ENCODE measurements at regions not wholly inside any gene's neighbourhood (a gene's known extent, or its start where the extent isn't known, plus 50 kb on each side); places are given as distances from the start of the nearest gene placed in this dataset.

- no peak overlapping the region for H3K9ac ChIP-seq (ENCODE audit: low read length)
- no peaks in the 10 kb centered on the region for H3K9me2 ChIP-seq (replicated peaks; ENCODE audit: insufficient read depth, low read length)
- H3K27ac ChIP-seq (ENCODE audit: low read depth, low read length): no peak overlapping the region
- no peaks in the 10 kb centered on the region for H3F3A ChIP-seq (ENCODE audit: insufficient read depth)
- no peak overlapping the region for H3K4me3 ChIP-seq (ENCODE audit: insufficient read depth, low read length, poor library complexity, severe bottlenecking)
- no peaks in the 10 kb centered on the region for H3K36me3 ChIP-seq (ENCODE audit: low read length)
- H2AFZ ChIP-seq (ENCODE audit: low read depth, low read length, severe bottlenecking): no peak overlapping the region
- no peak for TF ChIP-seq EZH2phosphoT487 (conservative IDR thresholded peaks at IDR 0.05; ENCODE audit: low read length)
- TF ChIP-seq, protein P1, sequence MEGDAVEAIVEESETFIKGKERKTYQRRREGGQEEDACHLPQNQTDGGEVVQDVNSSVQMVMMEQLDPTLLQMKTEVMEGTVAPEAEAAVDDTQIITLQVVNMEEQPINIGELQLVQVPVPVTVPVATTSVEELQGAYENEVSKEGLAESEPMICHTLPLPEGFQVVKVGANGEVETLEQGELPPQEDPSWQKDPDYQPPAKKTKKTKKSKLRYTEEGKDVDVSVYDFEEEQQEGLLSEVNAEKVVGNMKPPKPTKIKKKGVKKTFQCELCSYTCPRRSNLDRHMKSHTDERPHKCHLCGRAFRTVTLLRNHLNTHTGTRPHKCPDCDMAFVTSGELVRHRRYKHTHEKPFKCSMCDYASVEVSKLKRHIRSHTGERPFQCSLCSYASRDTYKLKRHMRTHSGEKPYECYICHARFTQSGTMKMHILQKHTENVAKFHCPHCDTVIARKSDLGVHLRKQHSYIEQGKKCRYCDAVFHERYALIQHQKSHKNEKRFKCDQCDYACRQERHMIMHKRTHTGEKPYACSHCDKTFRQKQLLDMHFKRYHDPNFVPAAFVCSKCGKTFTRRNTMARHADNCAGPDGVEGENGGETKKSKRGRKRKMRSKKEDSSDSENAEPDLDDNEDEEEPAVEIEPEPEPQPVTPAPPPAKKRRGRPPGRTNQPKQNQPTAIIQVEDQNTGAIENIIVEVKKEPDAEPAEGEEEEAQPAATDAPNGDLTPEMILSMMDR (IDR thresholded peaks at IDR 0.05; ENCODE audit: insufficient read depth, low read length, poor library complexity, severe bottlenecking): no peak
- no peaks in the 10 kb centered on the region for H3K27me3 ChIP-seq (ENCODE audit: low read length)
- H3K9me3 ChIP-seq (ENCODE audit: insufficient read depth, low read length): no peaks in the 10 kb centered on the region
- H3K4me2 ChIP-seq (ENCODE audit: low read depth, low read length, poor library complexity, severe bottlenecking): no peak overlapping the region
- no peaks in the 10 kb centered on the region for H4K20me1 ChIP-seq (ENCODE audit: low read depth, low read length)
- H3K79me2 ChIP-seq (ENCODE audit: insufficient read depth, low read length): no peaks in the 10 kb centered on the region
Observed at GRCh38 chr7:20558963-20559716, 56.3 kb upstream of the ABCB5 start.

GRCh38 chr7:20559883-20560282 lies 55.6 kb upstream of the ABCB5 start:
- TF ChIP-seq EZH2phosphoT487 (conservative IDR thresholded peaks at IDR 0.05; ENCODE audit: low read length): no peak
- TF ChIP-seq, protein P1 (IDR thresholded peaks at IDR 0.05; ENCODE audit: insufficient read depth, low read length, poor library complexity, severe bottlenecking): no peak
- Histone ChIP-seq H4K20me1 (ENCODE audit: low read depth, low read length) (no peaks in the 10 kb centered on the region), H3K9me2 (replicated peaks; ENCODE audit: insufficient read depth, low read length) (no peaks in the 10 kb centered on the region), H2AFZ (ENCODE audit: low read depth, low read length, severe bottlenecking) (no peak overlapping the region), H3K9me3 (ENCODE audit: insufficient read depth, low read length) (no peaks in the 10 kb centered on the region), H3K79me2 (ENCODE audit: insufficient read depth, low read length) (no peaks in the 10 kb centered on the region), H3F3A (ENCODE audit: insufficient read depth) (no peaks in the 10 kb centered on the region), H3K27ac (ENCODE audit: low read depth, low read length) (no peak overlapping the region), H3K27me3 (ENCODE audit: low read length) (no peaks in the 10 kb centered on the region), H3K9ac (ENCODE audit: low read length) (no peak overlapping the region), H3K36me3 (ENCODE audit: low read length) (no peaks in the 10 kb centered on the region), H3K4me3 (ENCODE audit: insufficient read depth, low read length, poor library complexity, severe bottlenecking) (no peak overlapping the region), H3K4me2 (ENCODE audit: low read depth, low read length, poor library complexity, severe bottlenecking) (no peak overlapping the region)

DNA sequence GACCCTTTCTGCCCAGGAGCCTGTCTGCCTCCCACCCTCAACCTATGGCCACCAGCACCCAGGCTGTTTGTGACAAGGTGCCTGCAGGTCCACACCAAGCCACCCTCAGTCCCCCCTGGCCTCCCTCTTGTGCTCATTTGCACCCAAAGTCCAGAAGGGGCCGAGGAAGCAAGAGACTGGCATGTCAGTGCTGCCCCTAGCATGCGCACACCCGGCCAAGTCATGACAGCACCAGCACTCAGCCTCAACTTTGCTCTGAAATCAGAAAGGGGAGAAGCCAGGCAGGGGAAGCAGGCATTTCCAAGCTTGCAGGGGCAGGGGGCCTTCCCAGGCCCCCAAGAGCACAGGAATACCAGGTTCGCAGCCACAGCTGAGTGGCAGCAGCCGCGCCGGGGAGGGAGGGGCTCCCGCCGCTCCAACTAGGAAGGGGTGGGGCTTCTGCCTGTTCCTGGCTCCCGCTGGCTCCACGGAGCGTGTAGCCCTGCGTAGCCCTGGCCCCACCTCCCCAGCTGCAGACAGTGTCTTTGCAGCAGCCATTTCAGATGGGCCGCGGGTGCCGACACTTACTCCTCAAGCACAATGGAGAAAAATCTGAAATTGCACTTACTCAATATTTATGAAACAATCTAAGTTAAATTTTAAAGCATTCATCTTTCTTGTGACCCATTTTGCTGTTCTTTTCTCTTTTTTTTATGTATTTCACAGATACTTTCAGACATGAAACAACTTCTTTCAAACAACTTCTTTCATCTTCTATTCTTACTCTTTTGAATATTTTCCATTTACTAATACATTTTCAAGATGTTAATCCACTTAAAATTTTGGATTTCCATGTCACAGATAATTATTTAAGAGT lies 54.9 kb upstream of the ABCB5 start:
- H3K27me3 ChIP-seq (ENCODE audit: low read length): no peaks in the 10 kb centered on the region
- TF ChIP-seq, protein P1 (IDR thresholded peaks at IDR 0.05; ENCODE audit: insufficient read depth, low read length, poor library complexity, severe bottlenecking): no peak
- no peak for TF ChIP-seq EZH2phosphoT487 (conservative IDR thresholded peaks at IDR 0.05; ENCODE audit: low read length)
- no peaks in the 10 kb centered on the region for H4K20me1 ChIP-seq (ENCODE audit: low read depth, low read length)
- H3K79me2 ChIP-seq (ENCODE audit: insufficient read depth, low read length): no peaks in the 10 kb centered on the region
- no peak overlapping the region for H3K4me3 ChIP-seq (ENCODE audit: insufficient read depth, low read length, poor library complexity, severe bottlenecking)
- H2AFZ ChIP-seq (ENCODE audit: low read depth, low read length, severe bottlenecking): no peak overlapping the region
- H3K9ac ChIP-seq (ENCODE audit: low read length): no peak overlapping the region
- H3F3A ChIP-seq (ENCODE audit: insufficient read depth): no peaks in the 10 kb centered on the region
- H3K36me3 ChIP-seq (ENCODE audit: low read length): no peaks in the 10 kb centered on the region
- H3K9me3 ChIP-seq (ENCODE audit: insufficient read depth, low read length): no peaks in the 10 kb centered on the region
- no peak overlapping the region for H3K4me2 ChIP-seq (ENCODE audit: low read depth, low read length, poor library complexity, severe bottlenecking)
- H3K9me2 ChIP-seq (replicated peaks; ENCODE audit: insufficient read depth, low read length): no peaks in the 10 kb centered on the region
- no peak overlapping the region for H3K27ac ChIP-seq (ENCODE audit: low read depth, low read length)

All from SU-DHL-6 (cell line).